SK-N-SH treated with all-trans-retinoic acid at 6 μM for 48 hours (cell line): ENCODE measurements at regions not wholly inside any gene's neighbourhood (a gene's known extent, or its start where the extent isn't known, plus 50 kb on each side); places are given as distances from the start of the nearest gene placed in this dataset.

Experiments used
- ATAC-seq: fragments of 200-7000 bp; cut with Tn5 transposase; 3 replicates; pipeline ENCODE4 v1.9.1; 2020; ENCODE audit warnings: mild to moderate bottlenecking, moderate library complexity
- ARNTL ChIP-seq: fragments of 450-650 bp; formaldehyde crosslinking; IDR thresholded peaks from 2 replicates; pipeline ENCODE4 v1.5.0; 2020; ENCODE audit warnings: low read depth, mild to moderate bottlenecking, moderate library complexity, borderline replicate concordance
- BACH2 ChIP-seq: fragments of 250-450 bp; sonication (Bioruptor Pico); IDR thresholded peaks from 2 replicates; pipeline ENCODE4 v1.9.0; 2021; ENCODE audit warnings: mild to moderate bottlenecking, borderline replicate concordance
- CSDC2 ChIP-seq: fragments of 250-450 bp; sonication (Bioruptor Pico); IDR thresholded peaks from 2 replicates; pipeline ENCODE4 v1.5.0; 2020; ENCODE audit warnings: mild to moderate bottlenecking, moderate library complexity
- GLIS3 ChIP-seq: fragments of 250-450 bp; sonication (Bioruptor Pico); IDR thresholded peaks from 2 replicates; pipeline ENCODE4 v1.5.0; 2020; ENCODE audit warnings: mild to moderate bottlenecking, moderate library complexity
- ISL1 ChIP-seq: fragments of 250-450 bp; sonication (Bioruptor Pico); IDR thresholded peaks from 2 replicates; pipeline ENCODE4 v2.1.2; 2022; ENCODE audit warnings: mild to moderate bottlenecking, moderate library complexity
- OSR1 ChIP-seq: fragments of 250-450 bp; sonication (Bioruptor Pico); IDR thresholded peaks from 2 replicates; pipeline ENCODE4 v1.8.0; 2022; ENCODE audit warnings: moderate library complexity, mild to moderate bottlenecking, inconsistent platforms
- PATZ1 ChIP-seq: fragments of 250-450 bp; sonication (Bioruptor Pico); IDR thresholded peaks from 2 replicates; pipeline ENCODE4 v1.8.0; 2020; ENCODE audit warnings: mild to moderate bottlenecking, moderate library complexity, borderline replicate concordance
- PPARA ChIP-seq: fragments of 250-450 bp; sonication (Bioruptor Pico); IDR thresholded peaks from 2 replicates; pipeline ENCODE4 v1.5.0; 2020; ENCODE audit warnings: mild to moderate bottlenecking, borderline replicate concordance
- SNAI2 ChIP-seq: fragments of 250-450 bp; sonication (Bioruptor Pico); IDR thresholded peaks from 2 replicates; pipeline ENCODE4 v1.5.0; 2020; ENCODE audit warnings: mild to moderate bottlenecking, moderate library complexity
- TCF4 ChIP-seq: fragments of 250-450 bp; sonication (Bioruptor Pico); IDR thresholded peaks from 2 replicates; pipeline ENCODE4 v1.8.0; 2021; ENCODE audit warnings: mild to moderate bottlenecking, moderate library complexity, borderline replicate concordance
- TOX ChIP-seq: fragments of 250-450 bp; sonication (Bioruptor Pico); IDR thresholded peaks from 2 replicates; pipeline ENCODE4 v1.8.0; 2021; ENCODE audit warnings: mild to moderate bottlenecking, moderate library complexity, borderline replicate concordance
- ZC3H10 ChIP-seq: fragments of 250-450 bp; sonication (Bioruptor Pico); IDR thresholded peaks from 2 replicates; pipeline ENCODE4 v1.5.1; 2021; ENCODE audit warnings: mild to moderate bottlenecking, moderate library complexity
- ZFP3 ChIP-seq: fragments of 250-450 bp; sonication (Bioruptor Pico); IDR thresholded peaks from 2 replicates; pipeline ENCODE4 v1.5.0; 2020; ENCODE audit warnings: mild to moderate bottlenecking, moderate library complexity
- ZFP30 ChIP-seq: fragments of 450-650 bp; formaldehyde crosslinking; IDR thresholded peaks from 2 replicates; pipeline ENCODE4 v1.5.0; 2022; ENCODE audit warnings: mild to moderate bottlenecking, moderate library complexity
- ZNF565 ChIP-seq: fragments of 450-650 bp; formaldehyde crosslinking; conservative IDR thresholded peaks from 2 replicates; pipeline ENCODE4 v1.5.0; 2020; ENCODE audit warnings: low read depth, mild to moderate bottlenecking, moderate library complexity
- ZNF70 ChIP-seq: fragments of 450-650 bp; formaldehyde crosslinking; IDR thresholded peaks from 2 replicates; pipeline ENCODE4 v1.5.0; 2020; ENCODE audit warnings: mild to moderate bottlenecking, moderate library complexity
- ZNF8 ChIP-seq: fragments of 450-650 bp; formaldehyde crosslinking; IDR thresholded peaks from 2 replicates; pipeline ENCODE4 v1.5.0; 2020; ENCODE audit warnings: mild to moderate bottlenecking, moderate library complexity
- TF ChIP-seq, protein P1 (sequence below): fragments of 250-450 bp; sonication (Bioruptor Pico); IDR thresholded peaks from 2 replicates; pipeline ENCODE4 v1.5.0; 2020; ENCODE audit warnings: mild to moderate bottlenecking, moderate library complexity
- TF ChIP-seq, protein P2 (sequence below): fragments of 250-450 bp; sonication (Bioruptor Pico); IDR thresholded peaks from 2 replicates; pipeline ENCODE4 v1.5.1; 2020; ENCODE audit warnings: low read depth, mild to moderate bottlenecking, moderate library complexity
- TF ChIP-seq, protein P3 (sequence below): fragments of 250-450 bp; sonication (Bioruptor Pico); IDR thresholded peaks from 2 replicates; pipeline ENCODE4 v1.5.1; 2021; ENCODE audit warnings: mild to moderate bottlenecking, moderate library complexity
- TF ChIP-seq, protein P4 (sequence below): fragments of 250-450 bp; sonication (Bioruptor Pico); IDR thresholded peaks from 2 replicates; pipeline ENCODE4 v1.8.0; 2021; ENCODE audit warnings: low read depth, mild to moderate bottlenecking, moderate library complexity, borderline replicate concordance

DNA sequence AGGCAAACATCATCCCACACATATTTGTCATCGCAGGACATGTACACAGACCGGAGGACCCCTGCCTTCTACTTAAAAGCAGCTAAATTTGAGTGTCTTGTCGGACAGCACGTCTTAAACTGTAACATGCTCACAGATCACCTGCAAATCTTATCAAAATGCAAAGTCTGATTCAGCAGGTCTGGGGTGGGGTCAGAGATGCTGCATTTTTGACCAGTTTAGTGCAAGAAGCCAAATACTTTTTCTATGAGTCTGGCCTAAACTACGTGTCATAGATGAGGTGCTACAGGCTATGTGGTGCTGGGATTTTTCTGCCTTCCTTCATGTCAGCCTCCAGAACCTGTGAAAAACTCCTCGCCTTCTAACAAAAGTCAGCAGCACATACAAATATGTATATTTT is 178.8 kb upstream of the LHX5 start:
- ATAC-seq = no peak
- no peak for TF ChIP-seq OSR1 (CRISPR knock-in tag)
- no peak for TF ChIP-seq ZFP3
- TF ChIP-seq ZC3H10 (CRISPR knock-in tag) = no peak
- no peak for TF ChIP-seq ISL1 (CRISPR knock-in tag)
- no peak for TF ChIP-seq ZFP30 (CRISPR knock-in tag)
- no peak for TF ChIP-seq CSDC2
- no peak for TF ChIP-seq TCF4 (CRISPR knock-in tag)

DNA sequence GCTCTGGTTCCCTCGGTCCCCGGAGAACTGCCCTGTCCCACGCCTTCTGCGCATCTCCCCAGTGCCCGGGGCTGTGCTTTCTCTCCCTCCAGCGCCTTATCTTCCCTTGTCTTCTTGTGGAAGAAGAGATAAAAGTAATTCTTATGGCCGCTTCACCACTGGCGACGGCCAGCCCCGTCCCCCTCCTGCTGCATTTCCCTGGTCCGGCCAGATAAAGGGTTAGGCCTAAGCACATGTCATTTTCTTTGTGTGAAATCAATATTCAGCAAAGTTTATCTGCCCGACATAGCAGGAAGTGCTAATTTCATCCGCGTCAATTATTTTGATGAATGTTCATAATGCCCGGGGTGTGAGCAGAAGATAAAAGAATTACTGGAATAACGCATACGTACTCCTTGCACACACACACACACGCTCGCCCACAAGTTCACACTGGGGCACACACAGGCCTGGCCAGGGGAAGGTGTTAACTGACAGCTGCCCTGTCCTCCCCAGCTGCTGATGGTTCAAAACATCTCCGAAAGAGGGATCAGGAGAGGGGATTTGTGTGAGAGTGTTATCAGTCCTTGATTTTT is 177.7 kb upstream of the LHX5 start:
- TF ChIP-seq CSDC2 (no peak), OSR1 (CRISPR knock-in tag) (no peak)
- no peak for ATAC-seq

DNA sequence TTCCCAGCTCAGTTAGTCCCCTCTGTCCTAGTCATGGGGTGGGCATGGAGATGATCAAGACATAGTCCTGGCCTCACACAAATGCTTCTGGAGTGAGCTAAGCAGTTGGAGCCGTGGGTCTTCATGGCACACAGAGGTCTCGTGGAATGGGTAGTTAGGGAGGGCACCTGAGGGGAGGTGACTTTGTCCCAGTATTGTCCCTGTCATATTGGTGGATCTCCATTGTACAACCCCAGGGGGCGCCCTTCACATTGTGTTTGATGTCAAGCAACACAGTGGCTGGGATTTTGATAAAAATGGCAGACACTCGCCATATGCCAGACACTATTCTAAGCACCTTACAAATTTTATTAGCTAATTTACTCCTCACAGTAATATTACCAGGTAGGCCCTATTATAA is 175.4 kb upstream of the LHX5 start:
- no peak for ATAC-seq

DNA sequence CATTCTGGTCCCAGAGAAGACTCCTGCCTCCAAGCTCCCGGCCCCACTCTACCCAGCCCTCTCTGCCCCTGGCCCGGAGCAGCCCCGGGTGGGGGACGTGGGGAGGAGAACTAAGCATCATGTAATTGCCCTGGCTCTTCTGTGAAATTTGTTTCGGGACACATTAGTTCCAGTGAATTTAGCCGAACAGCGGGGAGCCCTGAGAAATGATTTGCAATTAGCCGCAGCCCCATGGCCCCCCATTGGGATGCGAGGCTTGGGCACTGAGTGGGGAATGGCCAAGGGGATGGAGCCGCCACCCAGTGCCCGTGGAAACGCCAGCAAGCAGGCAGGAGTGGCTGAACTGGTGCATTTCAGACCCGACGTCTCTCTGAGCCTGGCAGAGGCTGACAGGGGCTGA is 173.9 kb upstream of the LHX5 start:
- no peak for ATAC-seq
- TF ChIP-seq TCF4 (CRISPR knock-in tag) (no peak), SNAI2 (no peak), BACH2 (CRISPR knock-in tag) (no peak), GLIS3 (CRISPR knock-in tag) (no peak), ZFP3 (no peak)

More for the DNA sequence above, 175.4 kb upstream of the LHX5 start:
- TF ChIP-seq CSDC2 = no peak
- no peak for TF ChIP-seq ARNTL (CRISPR knock-in tag)
- TF ChIP-seq PPARA (CRISPR knock-in tag) = no peak
- TF ChIP-seq, protein P1, sequence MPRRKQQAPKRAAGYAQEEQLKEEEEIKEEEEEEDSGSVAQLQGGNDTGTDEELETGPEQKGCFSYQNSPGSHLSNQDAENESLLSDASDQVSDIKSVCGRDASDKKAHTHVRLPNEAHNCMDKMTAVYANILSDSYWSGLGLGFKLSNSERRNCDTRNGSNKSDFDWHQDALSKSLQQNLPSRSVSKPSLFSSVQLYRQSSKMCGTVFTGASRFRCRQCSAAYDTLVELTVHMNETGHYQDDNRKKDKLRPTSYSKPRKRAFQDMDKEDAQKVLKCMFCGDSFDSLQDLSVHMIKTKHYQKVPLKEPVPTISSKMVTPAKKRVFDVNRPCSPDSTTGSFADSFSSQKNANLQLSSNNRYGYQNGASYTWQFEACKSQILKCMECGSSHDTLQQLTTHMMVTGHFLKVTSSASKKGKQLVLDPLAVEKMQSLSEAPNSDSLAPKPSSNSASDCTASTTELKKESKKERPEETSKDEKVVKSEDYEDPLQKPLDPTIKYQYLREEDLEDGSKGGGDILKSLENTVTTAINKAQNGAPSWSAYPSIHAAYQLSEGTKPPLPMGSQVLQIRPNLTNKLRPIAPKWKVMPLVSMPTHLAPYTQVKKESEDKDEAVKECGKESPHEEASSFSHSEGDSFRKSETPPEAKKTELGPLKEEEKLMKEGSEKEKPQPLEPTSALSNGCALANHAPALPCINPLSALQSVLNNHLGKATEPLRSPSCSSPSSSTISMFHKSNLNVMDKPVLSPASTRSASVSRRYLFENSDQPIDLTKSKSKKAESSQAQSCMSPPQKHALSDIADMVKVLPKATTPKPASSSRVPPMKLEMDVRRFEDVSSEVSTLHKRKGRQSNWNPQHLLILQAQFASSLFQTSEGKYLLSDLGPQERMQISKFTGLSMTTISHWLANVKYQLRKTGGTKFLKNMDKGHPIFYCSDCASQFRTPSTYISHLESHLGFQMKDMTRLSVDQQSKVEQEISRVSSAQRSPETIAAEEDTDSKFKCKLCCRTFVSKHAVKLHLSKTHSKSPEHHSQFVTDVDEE = no peak
- TF ChIP-seq, all 23 proteins: peak for 0

GRCh38 chr12:113645183-113645582 is 173.5 kb upstream of the LHX5 start:
- no peak for ATAC-seq
- no peak for TF ChIP-seq PATZ1 (CRISPR knock-in tag)
- TF ChIP-seq CSDC2 = no peak
- no peak for TF ChIP-seq ZNF8 (CRISPR knock-in tag)
- no peak for TF ChIP-seq ZFP30 (CRISPR knock-in tag)
- TF ChIP-seq ZNF565 (CRISPR knock-in tag) = no peak
- TF ChIP-seq, protein P2, sequence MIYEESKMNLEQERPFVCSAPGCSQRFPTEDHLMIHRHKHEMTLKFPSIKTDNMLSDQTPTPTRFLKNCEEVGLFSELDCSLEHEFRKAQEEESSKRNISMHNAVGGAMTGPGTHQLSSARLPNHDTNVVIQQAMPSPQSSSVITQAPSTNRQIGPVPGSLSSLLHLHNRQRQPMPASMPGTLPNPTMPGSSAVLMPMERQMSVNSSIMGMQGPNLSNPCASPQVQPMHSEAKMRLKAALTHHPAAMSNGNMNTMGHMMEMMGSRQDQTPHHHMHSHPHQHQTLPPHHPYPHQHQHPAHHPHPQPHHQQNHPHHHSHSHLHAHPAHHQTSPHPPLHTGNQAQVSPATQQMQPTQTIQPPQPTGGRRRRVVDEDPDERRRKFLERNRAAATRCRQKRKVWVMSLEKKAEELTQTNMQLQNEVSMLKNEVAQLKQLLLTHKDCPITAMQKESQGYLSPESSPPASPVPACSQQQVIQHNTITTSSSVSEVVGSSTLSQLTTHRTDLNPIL (CRISPR knock-in tag) = no peak
- no peak for TF ChIP-seq BACH2 (CRISPR knock-in tag)
- no peak for TF ChIP-seq ISL1 (CRISPR knock-in tag)
- TF ChIP-seq, protein P3, sequence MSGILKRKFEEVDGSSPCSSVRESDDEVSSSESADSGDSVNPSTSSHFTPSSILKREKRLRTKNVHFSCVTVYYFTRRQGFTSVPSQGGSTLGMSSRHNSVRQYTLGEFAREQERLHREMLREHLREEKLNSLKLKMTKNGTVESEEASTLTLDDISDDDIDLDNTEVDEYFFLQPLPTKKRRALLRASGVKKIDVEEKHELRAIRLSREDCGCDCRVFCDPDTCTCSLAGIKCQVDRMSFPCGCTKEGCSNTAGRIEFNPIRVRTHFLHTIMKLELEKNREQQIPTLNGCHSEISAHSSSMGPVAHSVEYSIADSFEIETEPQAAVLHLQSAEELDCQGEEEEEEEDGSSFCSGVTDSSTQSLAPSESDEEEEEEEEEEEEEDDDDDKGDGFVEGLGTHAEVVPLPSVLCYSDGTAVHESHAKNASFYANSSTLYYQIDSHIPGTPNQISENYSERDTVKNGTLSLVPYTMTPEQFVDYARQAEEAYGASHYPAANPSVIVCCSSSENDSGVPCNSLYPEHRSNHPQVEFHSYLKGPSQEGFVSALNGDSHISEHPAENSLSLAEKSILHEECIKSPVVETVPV (CRISPR knock-in tag) = no peak
- no peak for TF ChIP-seq GLIS3 (CRISPR knock-in tag)
- no peak for TF ChIP-seq TOX (CRISPR knock-in tag)
- TF ChIP-seq ZNF70 = no peak
- no peak for TF ChIP-seq SNAI2
- TF ChIP-seq, protein P1 = no peak
- TF ChIP-seq PPARA (CRISPR knock-in tag) = no peak
- no peak for TF ChIP-seq OSR1 (CRISPR knock-in tag)
- TF ChIP-seq, protein P4, sequence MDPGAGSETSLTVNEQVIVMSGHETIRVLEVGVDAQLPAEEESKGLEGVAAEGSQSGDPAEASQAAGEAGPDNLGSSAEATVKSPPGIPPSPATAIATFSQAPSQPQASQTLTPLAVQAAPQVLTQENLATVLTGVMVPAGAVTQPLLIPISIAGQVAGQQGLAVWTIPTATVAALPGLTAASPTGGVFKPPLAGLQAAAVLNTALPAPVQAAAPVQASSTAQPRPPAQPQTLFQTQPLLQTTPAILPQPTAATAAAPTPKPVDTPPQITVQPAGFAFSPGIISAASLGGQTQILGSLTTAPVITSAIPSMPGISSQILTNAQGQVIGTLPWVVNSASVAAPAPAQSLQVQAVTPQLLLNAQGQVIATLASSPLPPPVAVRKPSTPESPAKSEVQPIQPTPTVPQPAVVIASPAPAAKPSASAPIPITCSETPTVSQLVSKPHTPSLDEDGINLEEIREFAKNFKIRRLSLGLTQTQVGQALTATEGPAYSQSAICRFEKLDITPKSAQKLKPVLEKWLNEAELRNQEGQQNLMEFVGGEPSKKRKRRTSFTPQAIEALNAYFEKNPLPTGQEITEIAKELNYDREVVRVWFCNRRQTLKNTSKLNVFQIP (CRISPR knock-in tag) = no peak
